ENCODE measurements at regions not wholly inside any gene's neighbourhood (a gene's known extent, or its start where the extent isn't known, plus 50 kb on each side); places are given as distances from the start of the nearest gene placed in this dataset.

DNA sequence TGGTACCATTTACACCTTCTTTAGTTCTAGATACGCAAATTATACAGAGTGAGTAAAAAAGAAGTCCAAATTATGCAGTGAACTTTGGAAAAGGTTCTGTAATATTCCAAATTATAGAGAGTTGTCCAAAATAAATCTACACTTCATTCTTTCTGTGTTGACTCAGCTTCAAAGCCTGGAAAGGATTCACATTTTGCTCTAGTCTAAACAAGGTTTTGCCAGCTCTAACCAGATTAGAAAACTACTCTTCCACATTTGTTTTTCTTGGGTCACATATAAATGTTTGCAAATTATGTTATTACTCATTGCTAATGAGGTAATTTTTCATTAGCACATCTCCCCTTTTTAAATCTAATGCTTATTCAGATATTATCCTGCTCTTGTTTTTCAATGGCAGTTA is 1562.4 kb upstream of the SEL1L start:
- FAIRE-seq (no peak), DNase-seq (ENCODE audit: insufficient read length, low spot score) (no peak)
- TF ChIP-seq POLR2A (IDR thresholded peaks at IDR 0.05; ENCODE audit: low read depth, low read length), result no peak

DNA sequence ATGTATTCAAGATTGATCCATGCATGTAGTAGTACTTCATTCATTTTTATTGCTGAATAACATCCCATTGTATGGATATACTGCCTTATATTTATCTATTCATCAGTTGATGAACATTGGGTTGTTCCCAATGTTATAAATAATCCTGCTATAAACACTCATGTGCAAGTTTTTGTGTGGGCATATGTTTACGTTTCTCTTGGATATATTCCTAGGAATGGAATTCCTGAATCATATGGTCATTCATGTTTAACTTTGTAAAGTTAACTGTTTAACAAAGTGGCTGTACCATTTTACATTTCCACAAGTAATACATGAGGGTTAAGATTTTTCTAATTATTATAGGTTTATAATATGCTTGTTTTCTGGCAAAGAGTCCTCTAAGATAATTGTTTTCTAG is 1568.2 kb upstream of the SEL1L start:
- FAIRE-seq, result no peak
- no peak for TF ChIP-seq POLR2A (IDR thresholded peaks at IDR 0.05; ENCODE audit: low read depth, low read length)
- DNase-seq (ENCODE audit: insufficient read length, low spot score), result no peak

DNA sequence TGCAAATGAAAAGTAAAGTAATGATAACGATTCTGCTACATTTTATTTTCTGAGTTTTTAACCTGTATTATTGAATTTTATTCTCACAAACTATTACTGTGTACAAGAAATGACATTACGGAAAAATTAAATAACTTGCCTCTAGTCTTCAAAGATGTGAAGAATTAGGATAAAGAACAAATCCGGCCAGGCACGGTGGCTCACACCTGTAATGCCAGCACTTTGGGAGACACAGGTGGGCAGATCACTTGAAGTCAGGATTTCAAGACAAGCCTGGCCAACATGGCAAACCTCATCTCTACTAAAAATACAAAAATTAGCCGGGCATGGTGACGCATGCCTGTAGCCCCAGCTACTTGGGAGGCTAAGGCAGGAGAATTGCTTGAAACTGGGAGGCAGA is 1584.4 kb upstream of the SEL1L start:
- no peak for DNase-seq (ENCODE audit: insufficient read length, low spot score)
- TF ChIP-seq POLR2A (IDR thresholded peaks at IDR 0.05; ENCODE audit: low read depth, low read length), result no peak
- no peak for FAIRE-seq

DNA sequence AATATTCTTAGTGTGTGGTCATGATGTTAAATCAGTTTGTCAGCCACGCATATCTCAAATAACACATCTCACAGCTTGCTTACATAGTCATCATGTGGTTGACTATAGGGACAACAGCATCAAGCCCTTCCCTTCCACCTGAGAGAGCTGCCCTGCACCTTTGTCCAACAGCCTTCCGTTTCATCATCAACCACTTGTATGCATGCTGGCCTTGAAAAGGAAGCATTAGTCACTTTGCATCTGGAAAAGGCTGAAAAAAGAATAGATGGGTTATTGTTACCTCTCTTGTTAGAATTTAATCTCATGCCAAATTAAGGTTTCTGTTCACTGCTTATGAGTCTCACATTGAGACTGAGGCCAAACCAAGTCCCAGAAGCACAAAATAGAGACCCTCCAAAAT is 1586.5 kb upstream of the SEL1L start:
- no peak for TF ChIP-seq POLR2A (IDR thresholded peaks at IDR 0.05; ENCODE audit: low read depth, low read length)
- no peak for FAIRE-seq
- no peak for DNase-seq (ENCODE audit: insufficient read length, low spot score)

DNA sequence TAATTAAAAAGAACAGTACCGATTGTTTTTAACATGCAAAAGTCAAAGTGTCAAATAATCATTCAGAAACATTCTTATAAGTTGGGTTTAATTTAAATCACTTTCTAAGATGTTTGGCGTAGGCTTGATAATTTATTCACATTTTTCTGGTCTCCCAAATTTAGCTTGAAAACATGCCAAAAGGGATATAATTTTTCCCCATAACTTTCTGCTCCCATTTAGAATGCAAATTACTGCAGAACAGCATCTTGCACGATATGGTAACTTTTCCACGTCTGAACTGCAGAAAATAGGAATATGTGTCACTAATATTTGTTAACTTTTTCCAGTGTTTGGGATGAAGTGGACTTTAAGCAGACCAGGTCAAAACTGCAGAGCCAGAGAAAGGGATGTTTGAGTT is 1592.4 kb upstream of the SEL1L start:
- FAIRE-seq (no peak), DNase-seq (ENCODE audit: insufficient read length, low spot score) (no peak)
- TF ChIP-seq POLR2A (IDR thresholded peaks at IDR 0.05; ENCODE audit: low read depth, low read length), result no peak

DNA sequence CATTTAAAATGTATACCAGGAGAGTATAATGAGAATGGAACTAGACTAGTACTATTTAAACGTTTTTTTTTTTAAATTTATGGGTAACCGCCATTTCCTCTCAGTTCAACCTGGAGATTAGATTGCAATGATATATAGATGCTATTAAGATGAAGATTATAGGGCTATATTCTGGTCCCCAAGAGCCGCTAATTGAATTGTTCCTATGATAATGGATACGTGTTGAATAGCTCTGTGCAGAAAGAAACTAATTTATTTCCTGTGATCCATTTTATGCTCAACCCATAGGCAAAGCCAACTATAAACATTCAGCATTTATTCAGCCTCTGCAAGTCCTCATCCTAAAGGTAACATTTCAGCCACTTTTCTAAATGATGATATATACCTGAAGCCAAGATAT is 1595.1 kb upstream of the SEL1L start:
- TF ChIP-seq POLR2A (IDR thresholded peaks at IDR 0.05; ENCODE audit: low read depth, low read length), result no peak
- DNase-seq (ENCODE audit: insufficient read length, low spot score), result no peak
- no peak for FAIRE-seq

DNA sequence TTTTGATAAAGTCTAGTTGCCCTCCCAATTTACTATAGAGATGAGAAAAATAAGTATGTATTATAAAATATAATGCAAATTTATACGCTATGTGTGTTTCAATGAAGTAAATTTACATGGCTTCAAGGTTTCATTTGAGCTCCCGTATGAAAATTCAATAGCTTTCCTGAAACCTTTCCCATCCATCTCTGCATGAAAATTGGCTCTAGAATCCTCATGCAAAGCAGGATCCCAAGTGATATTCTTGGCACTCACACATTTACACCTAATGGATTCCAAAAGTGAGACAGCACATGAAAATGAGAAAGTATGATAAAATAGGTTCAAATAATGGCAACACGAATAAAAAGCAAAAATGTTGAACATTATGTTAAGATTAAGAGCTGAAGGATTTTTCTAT is 1595.8 kb upstream of the SEL1L start:
- FAIRE-seq (no peak), DNase-seq (ENCODE audit: insufficient read length, low spot score) (no peak)
- no peak for TF ChIP-seq POLR2A (IDR thresholded peaks at IDR 0.05; ENCODE audit: low read depth, low read length)

DNA sequence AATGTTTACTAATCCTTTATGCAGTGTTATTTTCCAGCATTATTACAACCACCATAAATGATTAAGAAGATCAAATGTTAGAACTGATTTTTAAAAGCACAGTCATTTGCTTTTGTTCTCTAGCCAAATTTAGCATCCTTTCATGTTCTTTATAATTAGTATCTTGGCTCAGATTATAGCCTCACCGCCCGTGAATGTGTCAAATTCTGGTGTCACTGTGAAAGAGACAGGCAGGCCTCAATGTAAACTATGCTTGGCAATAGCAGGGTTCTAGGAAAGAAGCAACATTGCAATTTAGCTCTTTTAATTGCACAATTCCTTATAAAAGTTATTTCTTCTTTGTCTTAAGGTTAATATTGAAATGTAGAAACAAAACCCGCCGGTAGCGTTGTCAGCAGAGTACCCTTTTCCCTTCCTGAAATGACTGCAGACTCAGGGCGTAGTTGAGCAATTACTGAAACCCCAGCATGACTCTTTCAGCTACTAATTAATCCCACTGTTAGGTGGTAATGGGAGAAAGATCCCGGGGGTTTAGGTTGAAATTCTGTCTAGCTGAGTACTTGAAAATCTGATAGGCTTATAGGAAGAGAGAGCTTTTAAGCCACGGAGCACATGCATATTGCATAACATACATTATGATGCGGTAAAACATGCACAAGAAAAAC is 1600.5 kb upstream of the SEL1L start:
- FAIRE-seq, result no peak
- no peak for TF ChIP-seq POLR2A (IDR thresholded peaks at IDR 0.05; ENCODE audit: low read depth, low read length)
- no peak for DNase-seq (ENCODE audit: insufficient read length, low spot score)

DNA sequence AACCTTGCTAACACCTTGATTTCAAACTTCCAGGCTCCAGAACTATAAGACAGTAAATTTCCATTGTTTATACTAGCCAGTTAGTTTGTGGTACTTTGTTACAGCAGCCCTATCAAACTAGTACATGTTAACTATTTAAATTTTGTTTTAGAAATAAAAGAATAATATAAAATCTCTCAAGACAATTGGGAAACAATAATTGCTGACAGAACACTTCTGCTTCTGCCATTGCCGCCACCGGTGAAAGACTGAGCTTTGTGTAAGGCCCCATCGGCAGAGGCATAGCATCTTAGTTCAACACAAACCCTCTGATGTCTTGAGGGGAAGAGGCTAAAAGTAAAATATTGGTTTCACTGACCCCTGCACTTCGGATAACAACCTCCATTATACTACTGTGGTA is 1607.1 kb upstream of the SEL1L start:
- FAIRE-seq (no peak), DNase-seq (ENCODE audit: insufficient read length, low spot score) (no peak)
- no peak for TF ChIP-seq POLR2A (IDR thresholded peaks at IDR 0.05; ENCODE audit: low read depth, low read length)

DNA sequence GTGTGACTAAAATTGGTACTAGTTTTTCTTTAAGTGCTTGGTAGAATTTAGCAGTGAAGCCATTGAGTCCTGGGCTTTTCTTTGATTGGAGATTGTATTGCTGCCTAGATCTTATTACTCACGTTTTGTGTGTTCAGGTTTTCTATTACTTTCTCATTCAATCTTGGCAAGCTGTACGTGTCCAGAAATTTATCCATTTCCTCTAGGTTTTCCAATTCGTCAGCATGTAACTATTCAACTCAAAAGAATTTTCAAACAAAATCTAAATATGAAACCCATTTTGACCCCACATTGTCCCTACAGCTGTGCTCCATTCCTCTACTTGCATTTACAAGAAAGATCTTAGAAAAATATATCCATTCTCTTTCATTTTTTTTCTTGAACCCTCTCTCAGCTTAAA is 1613.4 kb upstream of the SEL1L start:
- FAIRE-seq (no peak), DNase-seq (ENCODE audit: insufficient read length, low spot score) (no peak)
- TF ChIP-seq POLR2A (IDR thresholded peaks at IDR 0.05; ENCODE audit: low read depth, low read length), result no peak

DNA sequence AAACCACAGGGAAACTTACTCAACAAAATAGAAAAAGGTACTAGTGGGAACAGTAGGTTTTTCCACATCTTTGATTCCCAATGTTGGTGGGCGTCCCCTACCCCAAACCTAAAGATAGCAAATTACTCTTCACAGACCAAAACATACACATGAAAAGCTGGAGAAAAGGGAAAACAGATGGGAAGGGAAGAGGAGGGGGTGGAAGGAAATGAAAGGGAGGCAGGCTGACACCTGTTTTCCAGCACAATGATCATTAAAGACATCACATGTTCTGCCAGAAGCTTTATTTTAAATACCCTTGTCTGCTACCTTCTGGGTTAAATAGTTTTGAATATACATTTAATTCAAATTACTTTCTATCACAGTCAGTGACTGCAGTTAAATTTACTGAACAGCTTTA is 1617.9 kb upstream of the SEL1L start:
- FAIRE-seq (no peak), DNase-seq (ENCODE audit: insufficient read length, low spot score) (no peak)
- TF ChIP-seq POLR2A (IDR thresholded peaks at IDR 0.05; ENCODE audit: low read depth, low read length), result no peak

DNA sequence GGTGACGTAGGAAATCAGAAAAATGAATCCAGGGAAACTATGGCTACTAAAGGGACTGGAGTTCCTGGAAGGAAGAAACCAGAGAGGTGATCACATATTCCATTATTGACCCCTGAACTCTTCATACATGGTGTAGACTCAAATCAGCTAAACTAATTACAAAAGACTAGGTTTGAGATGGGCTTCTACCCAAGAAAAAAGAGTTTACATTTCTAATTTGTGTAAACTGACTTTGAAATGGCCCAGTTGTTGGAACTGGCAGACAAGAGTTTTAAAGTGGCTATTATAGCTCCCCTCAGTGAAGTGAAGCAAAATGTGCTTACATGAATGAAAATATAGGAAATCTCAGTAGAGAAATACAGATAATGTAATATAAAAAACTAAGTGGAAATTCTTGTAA is 1619.4 kb upstream of the SEL1L start:
- TF ChIP-seq POLR2A (IDR thresholded peaks at IDR 0.05; ENCODE audit: low read depth, low read length), result no peak
- no peak for FAIRE-seq
- DNase-seq (ENCODE audit: insufficient read length, low spot score), result no peak

DNA sequence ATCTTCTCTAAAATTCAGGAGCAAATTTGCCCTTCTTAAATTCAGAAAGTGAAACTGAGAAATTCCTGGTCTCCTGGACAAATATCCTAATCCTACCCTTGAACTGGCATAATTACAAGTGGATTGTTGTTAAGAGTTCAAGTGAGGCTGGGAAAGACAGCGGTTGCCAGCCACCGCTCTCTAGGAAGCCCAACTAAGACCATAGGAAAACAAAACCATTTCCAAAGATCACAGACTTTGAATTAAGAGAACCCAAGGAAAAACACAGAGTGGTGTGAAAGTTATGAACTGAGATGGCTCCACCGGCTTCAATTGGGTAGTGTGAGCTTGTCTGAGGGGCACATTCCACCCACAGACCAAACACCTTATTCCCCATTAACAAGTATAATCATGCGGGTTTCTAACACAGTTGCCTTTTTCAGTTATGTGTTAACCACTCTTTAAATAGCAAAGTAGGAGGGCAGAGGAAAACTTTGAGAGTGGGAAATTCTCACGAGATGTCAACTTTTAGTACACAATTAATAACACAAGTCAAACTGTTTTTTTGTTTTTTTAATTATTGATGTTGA is 1628.8 kb upstream of the SEL1L start:
- FAIRE-seq (no peak), DNase-seq (ENCODE audit: insufficient read length, low spot score) (no peak)
- no peak for TF ChIP-seq POLR2A (IDR thresholded peaks at IDR 0.05; ENCODE audit: low read depth, low read length)

DNA sequence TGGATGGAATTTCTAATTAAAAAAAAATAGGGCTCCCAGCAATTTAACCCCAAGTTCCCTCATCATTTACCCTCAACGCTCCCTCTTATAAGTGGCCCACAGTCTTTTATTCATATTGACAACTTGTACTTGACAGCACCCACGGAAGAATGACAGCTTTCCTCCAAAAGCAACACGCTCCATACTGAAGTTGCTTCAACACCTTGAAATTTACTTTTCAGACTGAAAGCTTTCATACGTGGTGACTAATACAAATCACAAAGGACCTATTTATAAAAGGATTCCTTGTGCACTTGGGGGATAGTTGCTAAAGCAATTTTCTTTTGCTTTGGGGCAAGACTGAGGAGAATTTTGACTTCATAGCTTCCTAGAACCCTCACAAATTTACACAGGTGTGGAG is 1629.4 kb upstream of the SEL1L start:
- no peak for TF ChIP-seq POLR2A (IDR thresholded peaks at IDR 0.05; ENCODE audit: low read depth, low read length)
- DNase-seq (ENCODE audit: insufficient read length, low spot score), result no peak
- no peak for FAIRE-seq

DNA sequence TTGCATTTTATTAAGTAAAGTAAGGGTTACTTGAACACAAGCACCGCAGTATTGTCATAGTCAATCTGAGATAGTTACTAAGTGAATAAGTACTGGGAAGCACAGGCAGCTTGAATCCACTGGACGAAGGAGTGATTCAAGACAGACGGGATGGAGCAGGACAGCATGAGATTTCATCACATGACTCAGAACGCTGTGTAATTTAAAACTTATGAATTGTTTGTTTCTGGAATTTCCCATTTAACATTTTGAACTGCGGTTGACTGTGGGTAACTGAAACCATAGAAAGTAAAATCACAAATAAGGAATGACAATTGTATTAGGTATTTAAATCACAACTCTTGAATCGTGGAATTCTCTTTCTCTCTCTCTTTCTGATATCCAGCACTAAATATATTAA is 1630.4 kb upstream of the SEL1L start:
- TF ChIP-seq POLR2A (IDR thresholded peaks at IDR 0.05; ENCODE audit: low read depth, low read length), result no peak
- DNase-seq (ENCODE audit: insufficient read length, low spot score) (no peak), FAIRE-seq (peak; percentile 43)

DNA sequence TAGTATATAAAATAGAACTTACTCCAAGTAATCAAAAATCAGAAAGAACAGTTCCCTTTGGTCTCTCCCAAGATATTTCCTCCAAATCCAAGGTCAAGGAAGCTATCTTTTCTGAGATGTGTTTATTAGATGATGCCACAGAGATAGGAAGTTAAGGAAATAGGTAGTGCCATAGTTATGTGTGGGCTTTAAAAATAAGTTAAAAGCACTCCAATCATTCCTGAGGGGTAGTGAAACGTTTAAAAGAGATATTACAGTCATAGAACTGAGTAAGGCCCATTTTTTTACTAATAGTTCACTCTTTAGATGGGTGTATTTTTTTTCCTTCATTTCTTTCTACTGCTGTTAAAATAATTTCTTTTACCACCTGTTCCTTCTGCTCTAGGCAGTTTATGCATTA is 1630.9 kb upstream of the SEL1L start:
- DNase-seq (ENCODE audit: insufficient read length, low spot score) (no peak), FAIRE-seq (no peak)
- no peak for TF ChIP-seq POLR2A (IDR thresholded peaks at IDR 0.05; ENCODE audit: low read depth, low read length)

Measured in H54 (cell line).